ENCODE measurements at regions not wholly inside any gene's neighbourhood (a gene's known extent, or its start where the extent isn't known, plus 50 kb on each side); places are given as distances from the start of the nearest gene placed in this dataset.
"Not testable (repeated sequence)": the region's sequence is repeated elsewhere in the genome, so short reads cannot be mapped to it uniquely, and the experiment has no call there.

DNA sequence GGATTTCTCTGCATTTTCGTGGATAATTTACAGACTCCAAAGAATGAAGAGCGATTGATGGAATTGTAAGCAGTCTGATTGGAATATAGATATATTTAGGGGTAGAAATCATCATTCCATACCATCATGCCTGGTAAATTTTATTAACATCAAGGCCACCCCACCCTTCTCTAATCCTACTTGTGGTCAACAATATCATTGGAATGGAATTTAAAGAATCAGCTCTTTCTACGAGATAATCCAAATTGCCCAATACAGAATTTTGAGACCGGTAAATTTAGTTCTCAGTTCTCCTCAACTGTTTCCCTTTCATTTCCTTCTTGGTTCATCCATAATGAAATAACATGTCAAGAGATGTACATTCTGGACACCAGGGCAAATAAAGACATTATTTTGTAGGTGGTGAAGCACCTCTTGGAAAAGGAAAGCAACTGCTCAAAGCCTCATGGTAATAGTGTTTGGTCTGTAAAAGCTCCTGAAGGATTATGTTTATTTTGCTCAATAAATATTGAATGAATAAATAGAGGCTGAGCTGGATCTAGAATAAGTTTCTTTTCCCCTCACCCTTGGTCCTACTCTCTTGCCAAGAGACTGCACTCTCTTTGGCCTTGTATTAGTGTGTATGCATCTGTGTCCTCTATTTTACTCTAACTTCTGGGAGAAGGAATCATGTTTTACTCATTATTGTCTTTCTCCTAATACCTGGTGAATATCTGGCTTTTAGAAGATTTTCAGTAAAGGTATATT is 133.7 kb upstream of the BCL6 start:
- H3K4me2 ChIP-seq, result peak overlapping the region in 3 of 11 experiments; percentile 28 to 64 (median 39); a peak in 4 of 22 replicates
- peaks cover 0 to 11% (median 0%) of the 10 kb centered on the region in 10 experiments; a peak in 5 of 20 replicates for H3K4me1 ChIP-seq
- H3K27ac ChIP-seq, result no peak overlapping the region
- H3K36me3 ChIP-seq, result no peaks in the 10 kb centered on the region
- no peaks in the 10 kb centered on the region for H3K27me3 ChIP-seq
- TF ChIP-seq Cebpa-rat (IDR thresholded peaks at IDR 0.05), result no peak
- no peaks in the 10 kb centered on the region for H4K20me1 ChIP-seq
- H3K9me3 ChIP-seq (replicated peaks in 1 of 11), result 0 out of 22 replicates have a peak, but pooled peaks cover 0 to 4% (median 0%) of the 10 kb centered on the region in 11 experiments
- no peak overlapping the region for H3K4me3 ChIP-seq
- no peak overlapping the region for H3K9ac ChIP-seq

DNA sequence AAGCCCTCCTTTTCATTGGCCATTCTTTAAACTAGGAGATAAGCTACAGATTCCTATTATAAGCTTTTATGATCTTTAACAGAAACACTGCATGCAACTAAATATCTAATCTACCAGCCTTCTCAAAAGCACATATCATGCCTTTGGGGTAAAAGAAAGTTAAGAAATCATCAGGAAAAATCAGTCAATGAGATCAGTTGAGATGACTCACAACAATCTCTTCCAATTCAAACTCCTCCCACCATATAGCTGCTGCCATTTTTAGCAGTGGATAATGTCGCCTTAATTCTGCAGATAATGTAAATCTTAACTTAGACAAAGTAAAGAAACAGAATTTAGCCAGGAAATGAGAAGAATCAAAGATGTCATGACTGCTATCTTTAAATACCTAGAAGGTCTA is 135.2 kb upstream of the BCL6 start:
- no peaks in the 10 kb centered on the region for H3K36me3 ChIP-seq
- H3K4me3 ChIP-seq, result no peak overlapping the region
- no peak for TF ChIP-seq Cebpa-rat (IDR thresholded peaks at IDR 0.05)
- no peaks in the 10 kb centered on the region for H4K20me1 ChIP-seq
- no peaks in the 10 kb centered on the region for H3K27me3 ChIP-seq
- H3K4me1 ChIP-seq, result peaks cover 0 to 11% (median 0%) of the 10 kb centered on the region in 10 experiments; a peak in 5 of 20 replicates
- H3K4me2 ChIP-seq, result no peak overlapping the region
- peaks cover 0 to 7% (median 0%) of the 10 kb centered on the region in 11 experiments; a peak in 3 of 22 replicates for H3K9me3 ChIP-seq (replicated peaks in 1 of 11)
- no peak overlapping the region for H3K9ac ChIP-seq
- no peak overlapping the region for H3K27ac ChIP-seq

DNA sequence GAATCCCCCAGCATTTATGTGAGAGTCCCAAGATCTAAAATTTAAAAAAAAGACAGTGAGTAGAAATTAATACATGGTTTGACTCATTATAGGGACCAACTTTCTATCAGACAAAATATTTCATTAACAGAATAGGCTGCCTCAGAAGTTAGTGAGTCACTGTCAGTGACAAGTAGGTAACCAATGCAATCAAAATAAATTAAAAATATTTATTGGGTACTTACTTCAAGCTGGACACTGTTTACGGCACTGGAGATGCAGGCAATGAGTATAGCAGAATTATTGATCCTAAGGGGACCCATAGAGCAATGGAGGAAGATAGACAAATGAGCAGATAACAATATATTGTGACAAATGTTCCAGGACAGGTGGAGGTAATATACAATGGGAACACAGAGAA is 135.6 kb upstream of the BCL6 start:
- Histone ChIP-seq H3K27me3 (no peaks in the 10 kb centered on the region), H3K4me1 (peaks cover 0 to 11% (median 0%) of the 10 kb centered on the region in 10 experiments; a peak in 5 of 20 replicates), H3K4me3 (no peak overlapping the region), H3K9me3 (replicated peaks in 1 of 11) (peaks cover 0 to 11% (median 2%) of the 10 kb centered on the region in 11 experiments; a peak in 10 of 22 replicates), H3K36me3 (no peaks in the 10 kb centered on the region), H3K4me2 (no peak overlapping the region), H3K27ac (no peak overlapping the region), H3K9ac (no peak overlapping the region), H4K20me1 (no peaks in the 10 kb centered on the region)
- no peak for TF ChIP-seq Cebpa-rat (IDR thresholded peaks at IDR 0.05)

DNA sequence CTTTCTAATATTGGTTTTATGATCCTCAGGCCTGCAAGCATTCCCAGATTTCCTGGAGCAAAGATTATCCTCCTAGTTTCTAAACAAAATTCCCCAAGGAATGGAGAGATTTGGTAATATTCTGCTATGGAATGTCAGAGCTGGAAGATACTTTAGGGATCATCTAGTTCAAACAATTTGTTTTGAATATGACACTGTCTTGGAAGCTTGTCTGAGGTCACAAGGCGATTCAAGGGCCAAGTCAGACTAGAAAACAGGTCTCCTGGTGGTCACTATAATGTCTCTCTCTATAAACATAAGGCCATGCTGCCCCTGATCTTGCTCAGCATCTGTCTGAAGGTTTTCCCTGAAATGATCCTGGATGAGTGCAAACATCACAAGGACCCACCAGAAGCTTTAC is 143.4 kb upstream of the BCL6 start:
- H3K27me3 ChIP-seq, result no peaks in the 10 kb centered on the region
- H3K4me3 ChIP-seq, result no peak overlapping the region
- H3K4me1 ChIP-seq, result peaks cover 0 to 7% (median 6%) of the 10 kb centered on the region in 10 experiments; a peak in 6 of 20 replicates
- TF ChIP-seq Cebpa-rat (IDR thresholded peaks at IDR 0.05), result no peak
- H3K36me3 ChIP-seq, result no peaks in the 10 kb centered on the region
- no peak overlapping the region for H3K9ac ChIP-seq
- H3K9me3 ChIP-seq (replicated peaks in 1 of 11), result peaks cover 0 to 17% (median 10%) of the 10 kb centered on the region in 11 experiments; a peak in 14 of 22 replicates
- H3K4me2 ChIP-seq, result no peak overlapping the region
- no peak overlapping the region for H3K27ac ChIP-seq
- no peaks in the 10 kb centered on the region for H4K20me1 ChIP-seq

DNA sequence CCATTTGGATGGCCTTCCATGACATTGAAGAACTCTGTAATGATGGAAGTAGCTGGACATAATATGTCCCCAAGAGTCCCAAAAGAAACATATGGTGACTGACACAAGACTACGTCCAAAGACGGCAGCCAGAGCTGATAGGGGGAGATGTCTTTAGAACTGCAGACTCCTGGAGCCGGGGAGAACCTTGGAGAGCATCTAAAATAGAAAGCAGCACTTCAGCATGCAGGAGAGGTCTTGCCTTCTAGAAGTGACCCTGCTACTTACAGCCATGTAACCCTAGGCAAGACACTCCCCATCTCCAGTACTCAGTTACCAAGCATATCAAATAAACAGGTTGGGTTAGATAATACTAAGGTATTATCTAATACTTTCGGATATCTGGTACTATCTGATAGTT is 143.8 kb upstream of the BCL6 start:
- no peak for TF ChIP-seq Cebpa-rat (IDR thresholded peaks at IDR 0.05)
- H3K36me3 ChIP-seq, result no peaks in the 10 kb centered on the region
- H3K4me1 ChIP-seq, result peaks cover 0 to 7% (median 6%) of the 10 kb centered on the region in 10 experiments; a peak in 6 of 20 replicates
- peaks cover 0 to 17% (median 10%) of the 10 kb centered on the region in 11 experiments; a peak in 14 of 22 replicates for H3K9me3 ChIP-seq (replicated peaks in 1 of 11)
- no peak overlapping the region for H3K9ac ChIP-seq
- H3K4me2 ChIP-seq, result peak overlapping the region in 1 of 11 experiments; percentile 30; a peak in 1 of 22 replicates
- no peaks in the 10 kb centered on the region for H4K20me1 ChIP-seq
- no peak overlapping the region for H3K4me3 ChIP-seq
- H3K27ac ChIP-seq, result no peak overlapping the region; a peak in 1 of 22 replicates
- H3K27me3 ChIP-seq, result no peaks in the 10 kb centered on the region

DNA sequence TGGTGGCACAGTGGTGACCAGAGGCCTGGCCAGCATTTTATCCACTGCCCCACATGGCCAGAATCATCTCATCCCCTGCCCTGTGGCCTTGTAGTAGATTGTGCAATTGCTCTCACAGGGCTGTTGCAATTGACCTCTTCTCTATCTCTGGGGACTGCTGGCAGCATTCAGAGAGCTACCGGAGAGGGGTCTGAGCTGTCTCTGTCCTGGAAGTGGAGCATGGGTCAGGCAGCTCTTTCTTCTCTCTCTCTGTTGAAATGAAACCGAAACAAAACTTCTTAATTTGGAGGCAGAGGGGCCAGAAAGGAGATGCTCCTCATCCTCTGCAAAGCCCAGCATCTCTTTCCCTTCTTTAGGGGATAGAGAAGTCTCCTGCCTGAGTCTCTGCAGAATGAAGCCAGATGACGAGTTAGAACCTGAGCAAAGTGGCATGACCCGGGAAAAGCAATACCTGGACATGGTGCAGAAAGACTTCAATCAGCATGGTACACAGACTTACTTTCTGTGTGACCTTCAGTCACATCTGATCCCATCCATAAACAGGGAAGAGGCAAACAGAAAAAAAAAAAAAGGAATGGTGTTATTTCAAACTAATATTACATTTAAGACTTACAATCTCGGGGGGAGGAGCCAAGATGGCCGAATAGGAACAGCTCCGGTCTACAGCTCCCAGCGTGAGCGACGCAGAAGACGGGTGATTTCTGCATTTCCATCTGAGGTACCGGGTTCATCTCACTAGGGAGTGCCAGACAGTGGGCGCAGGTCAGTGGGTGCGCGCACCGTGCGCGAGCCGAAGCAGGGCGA is 144.5 kb upstream of the BCL6 start:
- H3K36me3 ChIP-seq, result no peaks in the 10 kb centered on the region
- H3K4me2 ChIP-seq, result peak overlapping the region in 7 of 11 experiments; percentile 3 to 30 (median 9); a peak in 6 of 22 replicates
- no peak overlapping the region; a peak in 1 of 22 replicates for H3K9ac ChIP-seq
- TF ChIP-seq Cebpa-rat (IDR thresholded peaks at IDR 0.05), result no peak
- no peaks in the 10 kb centered on the region for H3K27me3 ChIP-seq
- peaks cover 0 to 17% (median 10%) of the 10 kb centered on the region in 11 experiments; a peak in 14 of 22 replicates for H3K9me3 ChIP-seq (replicated peaks in 1 of 11)
- no peaks in the 10 kb centered on the region for H4K20me1 ChIP-seq
- peaks cover 0 to 7% (median 6%) of the 10 kb centered on the region in 10 experiments; a peak in 6 of 20 replicates for H3K4me1 ChIP-seq
- H3K4me3 ChIP-seq, result no peak overlapping the region
- no peak overlapping the region; a peak in 1 of 22 replicates for H3K27ac ChIP-seq

DNA sequence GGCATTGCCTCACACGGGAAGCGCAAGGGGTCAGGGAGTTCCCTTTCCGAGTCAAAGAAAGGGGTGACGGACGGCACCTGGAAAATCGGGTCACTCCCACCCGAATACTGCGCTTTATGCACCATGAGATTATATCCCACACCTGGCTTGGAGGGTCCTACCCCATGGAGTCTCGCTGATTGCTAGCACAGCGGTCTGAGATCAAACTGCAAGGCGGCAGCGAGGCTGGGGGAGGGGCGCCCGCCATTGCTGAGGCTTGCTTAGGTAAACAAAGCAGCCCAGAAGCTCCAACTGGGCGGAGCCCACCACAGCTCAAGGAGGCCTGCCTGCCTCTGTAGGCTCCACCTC is 145.1 kb upstream of the BCL6 start:
- not testable (repeated sequence) for H3K4me3 ChIP-seq, H3K36me3 ChIP-seq, H3K4me2 ChIP-seq, H3K9ac ChIP-seq, H3K27me3 ChIP-seq, H4K20me1 ChIP-seq, H3K27ac ChIP-seq, H3K4me1 ChIP-seq
- peaks cover 0 to 15% (median 10%) of the 10 kb centered on the region in 11 experiments; a peak in 14 of 22 replicates for H3K9me3 ChIP-seq (replicated peaks in 1 of 11)

DNA sequence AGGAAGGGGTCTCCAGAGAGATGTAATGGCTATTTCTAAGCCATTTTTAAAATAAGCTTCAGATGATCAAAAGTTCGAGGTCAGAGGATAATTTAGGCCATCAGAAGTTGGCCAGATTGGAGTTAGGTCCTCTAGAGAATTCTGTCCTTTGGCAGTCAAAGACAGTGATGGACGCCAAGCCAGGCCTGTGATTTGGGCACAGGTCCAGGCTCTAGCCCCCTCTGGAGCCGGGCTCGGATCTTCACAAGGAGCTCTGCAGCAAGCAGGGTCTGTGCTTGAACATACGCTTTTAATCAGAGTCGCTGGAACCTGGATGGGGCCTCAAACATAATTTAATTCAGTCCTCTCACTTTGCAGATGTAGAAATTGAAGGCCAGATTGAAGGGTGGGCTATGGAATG is 151.4 kb upstream of the BCL6 start:
- H3K9ac ChIP-seq, result no peak overlapping the region
- H3K36me3 ChIP-seq, result no peaks in the 10 kb centered on the region
- H3K4me3 ChIP-seq, result no peak overlapping the region
- H3K9me3 ChIP-seq (replicated peaks in 1 of 11), result peaks cover 0 to 2% (median under 1%) of the 10 kb centered on the region in 11 experiments; a peak in 6 of 22 replicates
- no peaks in the 10 kb centered on the region for H4K20me1 ChIP-seq
- no peak overlapping the region for H3K27ac ChIP-seq
- no peaks in the 10 kb centered on the region for H3K27me3 ChIP-seq
- no peaks in the 10 kb centered on the region for H3K4me1 ChIP-seq
- TF ChIP-seq Cebpa-rat (IDR thresholded peaks at IDR 0.05), result no peak
- no peak overlapping the region for H3K4me2 ChIP-seq

DNA sequence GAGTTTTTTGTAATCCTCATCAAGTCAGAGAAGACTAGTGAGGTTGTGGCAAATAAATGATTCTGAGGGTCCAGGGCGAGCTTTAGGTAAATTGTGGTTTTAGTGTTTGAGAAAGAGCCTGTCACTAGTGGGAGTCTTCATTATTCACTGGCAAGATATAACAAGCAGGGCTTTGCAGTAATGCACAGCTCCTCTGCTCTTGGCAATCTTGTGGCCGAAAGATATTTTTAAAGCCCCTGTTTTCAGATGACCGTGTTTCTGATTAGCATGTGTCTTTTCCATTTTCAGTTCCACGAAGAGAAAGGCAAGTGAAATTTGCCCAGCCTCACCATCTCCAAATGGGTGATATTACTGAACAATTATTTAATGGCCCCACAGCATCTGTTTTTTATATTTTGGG is 154.0 kb upstream of the BCL6 start:
- H3K36me3 ChIP-seq, result no peaks in the 10 kb centered on the region
- H3K4me3 ChIP-seq, result no peak overlapping the region
- no peak overlapping the region for H3K9ac ChIP-seq
- no peaks in the 10 kb centered on the region for H3K27me3 ChIP-seq
- H4K20me1 ChIP-seq, result no peaks in the 10 kb centered on the region
- no peak for TF ChIP-seq Cebpa-rat (IDR thresholded peaks at IDR 0.05)
- no peak overlapping the region for H3K27ac ChIP-seq
- no peaks in the 10 kb centered on the region; a peak in 1 of 20 replicates for H3K4me1 ChIP-seq
- no peak overlapping the region for H3K4me2 ChIP-seq
- H3K9me3 ChIP-seq (replicated peaks in 1 of 11), result peaks cover 15 to 26% (median 26%) of the 10 kb centered on the region in 11 experiments; a peak in 20 of 22 replicates
